Pancreas (tissue), 10 donors: ENCODE measurements at regions not wholly inside any gene's neighbourhood (a gene's known extent, or its start where the extent isn't known, plus 50 kb on each side); places are given as distances from the start of the nearest gene placed in this dataset.

Source experiments
- ATAC-seq, 4 donors: fragments of 200-7000 bp; cut with Tn5 transposase; one replicate each; pipeline versions ENCODE4 v1.8.0 to v1.9.1; 2020; ENCODE audit warnings: mild to moderate bottlenecking in 4 of 4, moderate library complexity in 4 of 4
- DNase-seq, 6 donors: peaks; one replicate each; pipeline ENCODE4 v3.0.0-alpha.2; 2020
- FAIRE-seq: peaks from 2 replicates; lab custom pipeline; 2012; peaks lifted over from hg19 to GRCh38; lab: Jason Lieb, UNC
- H3K27ac ChIP-seq, 4 donors: fragments of 200-600 bp; sonication (generic); 1 replicate in 3 of 4; 2 replicates in 1 of 4; pipeline versions ENCODE4 v1.5.0 to v1.8.0; 2020
- H3K27me3 ChIP-seq, 4 donors: fragments of 200-600 bp; one replicate each; pipeline ENCODE4 v1.8.0; 2021
- H3K36me3 ChIP-seq, 3 donors: fragments of 200-600 bp; sonication (generic) in 1 of 3; one replicate each; pipeline versions ENCODE4 v1.5.0 to v1.8.0; 2020 to 2021
- H3K4me1 ChIP-seq, 3 donors: fragments of 200-600 bp; one replicate each; pipeline ENCODE4 v1.8.0; 2021
- H3K4me3 ChIP-seq, 4 donors: fragments of 200-600 bp; sonication (generic) in 2 of 4; one replicate each; pipeline versions ENCODE4 v1.5.0 to v1.8.0; 2020 to 2021
- H3K9me3 ChIP-seq, 4 donors: fragments of 200-600 bp; one replicate each; pipeline ENCODE4 v1.8.0; 2021
- WGBS, 2 donors: extraction: QIAGEN DNeasy Blood & Tissue Kit; methylation state at CpG; one replicate each; pipeline ENCODE4 v1.1.7; 2013; 5-methylcytosine and 5-hydroxymethylcytosine counted together
- intact Hi-C, 3 donors: fragments of 100-400 bp; cut with DNase I; formaldehyde crosslinking; loops; one replicate each; pipeline versions ENCODE4 v1.11.1 to v1.14.2; 2022
- TF ChIP-seq, protein P1 (sequence below), 4 donors: fragments of 200-600 bp; sonication (generic) in 3 of 4; IDR thresholded peaks; one replicate each; pipeline versions ENCODE4 v1.5.0 to v1.8.0; 2021; ENCODE audit warnings: antibody characterized with exemption in 4 of 4
- donor health status: healthy with polysubstance abuse.
- donor health status: DM: no; HTN: no; CAD: no; lungs with moderate emphysema.
- donor health status: DM: no; HTN: no; CAD: no.
- donor health status: control.
- donor health status: control.
- donor health status: Bipolar disorder and iron deficiency.
- donor health status: DM: yes; HTN: yes; CAD: no.
- donor health status: DM: no; HTN: no; CAD: no.
- donor health status: DM: no; HTN: no; CAD: no.
- donor health status: DM: yes; HTN: yes; CAD: no.

DNA sequence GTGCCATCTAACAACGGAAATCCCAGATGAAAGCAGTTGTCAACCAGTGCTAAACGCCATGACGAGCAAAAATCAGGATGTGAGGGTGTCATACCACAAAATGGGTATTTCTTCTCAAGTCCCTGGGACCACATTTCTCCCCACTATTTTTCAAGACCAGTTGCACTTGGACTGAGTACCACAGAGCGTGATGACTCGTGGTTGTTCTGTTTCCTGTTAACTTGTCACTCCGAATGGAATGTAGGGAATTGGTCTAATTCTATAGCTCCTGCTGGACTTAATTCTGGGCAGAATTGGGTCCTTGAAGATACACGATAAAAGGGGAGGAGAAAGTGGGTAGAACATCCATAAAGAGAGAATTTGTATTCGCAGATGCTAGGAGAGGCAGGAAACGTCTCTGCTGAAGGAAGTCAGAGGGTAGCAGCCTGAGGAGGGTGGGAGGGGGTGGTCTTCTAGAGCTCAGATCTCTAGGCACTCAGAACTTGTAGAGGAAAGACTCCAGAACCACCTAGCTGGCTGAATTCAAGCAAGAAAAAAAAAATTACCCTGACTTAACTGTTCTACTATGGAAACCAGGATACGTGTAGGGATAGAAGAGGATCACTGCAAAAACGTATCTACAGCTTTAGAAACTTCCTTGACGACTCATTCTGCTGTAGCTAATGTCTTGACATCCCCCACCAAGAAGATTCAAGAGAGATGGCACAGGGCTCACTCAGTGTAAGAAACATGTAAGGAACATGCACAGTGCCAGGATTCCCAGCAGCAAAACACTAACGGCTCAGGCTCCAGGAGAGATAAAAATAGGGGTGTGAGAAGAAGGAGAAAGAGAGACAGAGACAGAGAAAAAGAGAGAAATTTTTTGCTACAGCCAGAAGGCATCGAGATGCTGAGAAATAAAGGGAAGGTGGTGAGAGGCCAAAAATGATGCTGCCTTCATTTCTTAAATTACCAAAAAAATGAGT, 494.7 kb downstream of the CD83 start:
- no peak for ATAC-seq
- no peaks in the 10 kb centered on the region for H3K36me3 ChIP-seq
- 52 to 68% methylated on average over 14 of the region's 14 CpGs for WGBS, 2 donors
- TF ChIP-seq, protein P1, sequence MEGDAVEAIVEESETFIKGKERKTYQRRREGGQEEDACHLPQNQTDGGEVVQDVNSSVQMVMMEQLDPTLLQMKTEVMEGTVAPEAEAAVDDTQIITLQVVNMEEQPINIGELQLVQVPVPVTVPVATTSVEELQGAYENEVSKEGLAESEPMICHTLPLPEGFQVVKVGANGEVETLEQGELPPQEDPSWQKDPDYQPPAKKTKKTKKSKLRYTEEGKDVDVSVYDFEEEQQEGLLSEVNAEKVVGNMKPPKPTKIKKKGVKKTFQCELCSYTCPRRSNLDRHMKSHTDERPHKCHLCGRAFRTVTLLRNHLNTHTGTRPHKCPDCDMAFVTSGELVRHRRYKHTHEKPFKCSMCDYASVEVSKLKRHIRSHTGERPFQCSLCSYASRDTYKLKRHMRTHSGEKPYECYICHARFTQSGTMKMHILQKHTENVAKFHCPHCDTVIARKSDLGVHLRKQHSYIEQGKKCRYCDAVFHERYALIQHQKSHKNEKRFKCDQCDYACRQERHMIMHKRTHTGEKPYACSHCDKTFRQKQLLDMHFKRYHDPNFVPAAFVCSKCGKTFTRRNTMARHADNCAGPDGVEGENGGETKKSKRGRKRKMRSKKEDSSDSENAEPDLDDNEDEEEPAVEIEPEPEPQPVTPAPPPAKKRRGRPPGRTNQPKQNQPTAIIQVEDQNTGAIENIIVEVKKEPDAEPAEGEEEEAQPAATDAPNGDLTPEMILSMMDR (IDR thresholded peaks at IDR 0.05), result no peak
- DNase-seq, result no peak
- no peak for FAIRE-seq
- no peaks in the 10 kb centered on the region for H3K27me3 ChIP-seq
- no peak overlapping the region for H3K4me3 ChIP-seq
- intact Hi-C loops, result no loop called here
- no peaks in the 10 kb centered on the region for H3K9me3 ChIP-seq
- no peaks in the 10 kb centered on the region for H3K4me1 ChIP-seq
- H3K27ac ChIP-seq, result no peak overlapping the region

DNA sequence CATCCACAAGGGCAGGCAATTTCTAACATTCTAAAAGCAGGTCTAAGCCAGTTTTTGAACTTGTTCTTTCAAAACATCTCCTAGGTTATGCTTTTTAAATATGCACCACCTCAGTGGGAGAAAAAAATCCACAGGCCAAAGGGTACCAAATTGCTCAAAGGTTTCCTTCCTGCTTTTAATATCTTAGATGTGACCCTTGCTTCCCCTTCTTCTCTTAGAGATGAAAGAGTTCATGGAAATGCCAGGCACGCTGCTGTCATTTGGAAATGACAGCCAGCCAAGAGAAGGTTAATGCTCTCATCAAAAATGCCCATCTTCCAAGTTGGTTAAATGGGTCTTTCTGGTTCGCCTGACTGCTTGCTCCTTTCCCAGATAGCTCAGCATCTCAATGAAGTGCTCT, 497.1 kb downstream of the CD83 start:
- Histone ChIP-seq H3K27ac (no peak overlapping the region), H3K36me3 (no peaks in the 10 kb centered on the region), H3K9me3 (no peaks in the 10 kb centered on the region), H3K4me3 (no peak overlapping the region), H3K27me3 (no peaks in the 10 kb centered on the region), H3K4me1 (no peaks in the 10 kb centered on the region)
- no peak for FAIRE-seq
- WGBS, 2 donors, result 65 to 80% methylated on average over 2 of the region's 2 CpGs
- no peak for DNase-seq
- TF ChIP-seq, protein P1 (IDR thresholded peaks at IDR 0.05), result no peak
- intact Hi-C loops, result no loop called here
- no peak for ATAC-seq

DNA sequence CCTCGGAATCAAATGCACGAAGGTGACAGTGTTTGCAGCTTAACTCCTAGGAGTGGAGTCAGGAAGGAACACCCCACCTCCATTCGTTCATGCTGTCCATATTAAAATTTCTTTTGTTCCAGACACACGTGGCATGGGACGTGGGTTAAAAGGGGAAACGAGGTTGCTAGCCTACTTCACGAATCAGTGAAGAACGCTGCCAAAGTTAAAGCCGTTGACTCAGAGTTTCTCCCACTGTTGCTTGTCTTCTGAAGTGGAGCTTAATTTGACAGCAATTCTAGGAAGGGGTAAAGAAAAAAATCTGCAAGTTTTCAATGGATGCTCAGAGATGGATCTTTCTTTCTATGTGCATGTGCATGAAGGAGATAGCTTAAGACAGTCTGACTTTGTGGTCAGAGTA, 499.1 kb downstream of the CD83 start:
- 68 to 80% methylated on average over 9 of the region's 9 CpGs for WGBS, 2 donors
- DNase-seq, result no peak
- TF ChIP-seq, protein P1 (IDR thresholded peaks at IDR 0.05), result no peak
- H3K9me3 ChIP-seq, result no peaks in the 10 kb centered on the region
- no peak overlapping the region for H3K4me3 ChIP-seq
- no peak for FAIRE-seq
- H3K27me3 ChIP-seq, result no peaks in the 10 kb centered on the region
- no peak overlapping the region for H3K27ac ChIP-seq
- no peaks in the 10 kb centered on the region for H3K36me3 ChIP-seq
- H3K4me1 ChIP-seq, result peaks cover 0 to 3% (median 0%) of the 10 kb centered on the region in 3 donors
- ATAC-seq, result no peak
- intact Hi-C loops, result no loop called here

DNA sequence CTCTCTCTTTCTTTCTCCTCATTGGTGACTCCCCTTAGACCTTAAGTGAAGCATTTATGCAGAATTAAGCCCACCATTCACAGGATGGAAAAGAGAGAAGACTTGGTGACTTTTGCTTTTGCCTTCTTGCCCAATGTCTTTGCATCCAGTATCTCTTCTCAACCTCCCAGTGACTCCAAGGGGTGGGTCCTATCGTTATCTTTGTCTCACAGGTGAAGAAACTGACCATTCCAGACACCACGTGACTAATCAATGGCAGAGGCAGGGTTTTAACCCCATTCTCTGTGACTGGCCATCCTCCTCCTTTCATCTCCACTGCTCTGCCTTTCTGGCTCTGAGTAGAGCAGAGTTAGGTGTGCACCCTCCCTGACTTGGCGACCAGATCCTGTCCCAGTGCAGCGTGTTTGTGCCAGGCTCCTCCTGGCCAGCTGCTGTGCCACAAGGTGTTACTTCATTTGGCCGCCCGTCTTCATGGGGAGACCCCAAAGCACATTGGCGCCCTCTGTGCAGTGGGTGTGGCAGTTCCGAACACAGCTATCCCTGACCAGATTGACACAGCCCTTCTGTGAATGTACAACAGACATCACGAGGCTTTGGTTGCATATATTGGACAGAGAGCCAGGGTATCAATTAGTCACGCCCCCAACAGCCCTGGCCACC, 501.3 kb downstream of the CD83 start:
- Histone ChIP-seq H3K27me3 (no peaks in the 10 kb centered on the region), H3K36me3 (no peaks in the 10 kb centered on the region), H3K27ac (no peak overlapping the region), H3K4me1 (peaks cover 0 to 8% (median 0%) of the 10 kb centered on the region in 3 donors), H3K9me3 (no peaks in the 10 kb centered on the region), H3K4me3 (no peak overlapping the region)
- intact Hi-C loops, result no loop called here
- 70 to 76% methylated on average over 10 of the region's 10 CpGs for WGBS, 2 donors
- no peak for ATAC-seq
- no peak for FAIRE-seq
- TF ChIP-seq, protein P1 (IDR thresholded peaks at IDR 0.05), result no peak
- no peak for DNase-seq
